GM19324 (cell line): ENCODE measurements at regions not wholly inside any gene's neighbourhood (a gene's known extent, or its start where the extent isn't known, plus 50 kb on each side); places are given as distances from the start of the nearest gene placed in this dataset.
"Not testable (repeated sequence)": the region's sequence is repeated elsewhere in the genome, so short reads cannot be mapped to it uniquely, and the experiment has no call there.

Source experiments
- ATAC-seq: cut with Tn5 transposase; IDR thresholded peaks from one replicate; pipeline ENCODE4 v1.9.1; 2021; ENCODE audit warnings: mild to moderate bottlenecking, moderate library complexity; ENCODE audit not compliant: unreplicated experiment, low FRiP score

GRCh38 chr9:30235564-30235963 lies 2148.9 kb upstream of the ACO1 start:
- ATAC-seq: no peak

GRCh38 chr9:30239878-30240277 lies 2144.6 kb upstream of the ACO1 start:
- no peak for ATAC-seq

- ATAC-seq: no peak
Measured at GRCh38 chr9:30243467-30243866, 2141.0 kb upstream of the ACO1 start.

GRCh38 chr9:30244877-30245276 lies 2139.6 kb upstream of the ACO1 start:
- no peak for ATAC-seq

GRCh38 chr9:30250872-30251271 lies 2133.6 kb upstream of the ACO1 start:
- no peak for ATAC-seq

GRCh38 chr9:30258094-30258493 lies 2126.3 kb upstream of the ACO1 start:
- ATAC-seq: no peak

GRCh38 chr9:30280229-30280900 lies 2104.1 kb upstream of the ACO1 start:
- ATAC-seq: no peak

GRCh38 chr9:30289435-30289834 lies 2095.0 kb upstream of the ACO1 start:
- ATAC-seq: no peak

GRCh38 chr9:30292026-30292425 lies 2092.4 kb upstream of the ACO1 start:
- not testable (repeated sequence) for ATAC-seq

GRCh38 chr9:30293231-30293630 lies 2091.2 kb upstream of the ACO1 start:
- ATAC-seq: no peak

GRCh38 chr9:30299126-30299780 lies 2085.2 kb upstream of the ACO1 start:
- no peak for ATAC-seq

- no peak for ATAC-seq
Measured at GRCh38 chr9:30301271-30301963, 2083.0 kb upstream of the ACO1 start.

GRCh38 chr9:30310711-30311110 lies 2073.7 kb upstream of the ACO1 start:
- no peak for ATAC-seq

- no peak for ATAC-seq
Measured at GRCh38 chr9:30329431-30329830, 2055.0 kb upstream of the ACO1 start.

- ATAC-seq: no peak
Measured at GRCh38 chr9:30348904-30349303, 2035.5 kb upstream of the ACO1 start.

GRCh38 chr9:30349526-30350513 lies 2034.6 kb upstream of the ACO1 start:
- ATAC-seq: no peak

GRCh38 chr9:30356221-30356620 lies 2028.2 kb upstream of the ACO1 start:
- no peak for ATAC-seq

- ATAC-seq: no peak
Measured at GRCh38 chr9:30362373-30362772, 2022.1 kb upstream of the ACO1 start.

- ATAC-seq: not testable (repeated sequence)
Measured at GRCh38 chr9:30366140-30366539, 2018.3 kb upstream of the ACO1 start.

- ATAC-seq: no peak
Measured at GRCh38 chr9:30382271-30382670, 2002.2 kb upstream of the ACO1 start.

GRCh38 chr9:30410273-30410672 lies 1974.2 kb upstream of the ACO1 start:
- no peak for ATAC-seq
